Choroid plexus epithelial cell (primary cell): ENCODE measurements at regions not wholly inside any gene's neighbourhood (a gene's known extent, or its start where the extent isn't known, plus 50 kb on each side); places are given as distances from the start of the nearest gene placed in this dataset.

Experiments used
- DNase-seq: peaks from one replicate; pipeline ENCODE4 v3.0.0-alpha.2; 2010; ENCODE audit warnings: low read depth
- H3K4me3 ChIP-seq: 2 replicates; pipeline ENCODE4 v1.5.1; 2011; ENCODE audit warnings: low read depth, mild to moderate bottlenecking, control low read depth, low read length, moderate library complexity
- TF ChIP-seq, protein P1 (sequence below): conservative IDR thresholded peaks from 2 replicates; pipeline ENCODE4 v1.5.1; 2011; ENCODE audit warnings: low read depth, mild to moderate bottlenecking, control low read depth, inconsistent platforms, low read length, moderate library complexity

DNA sequence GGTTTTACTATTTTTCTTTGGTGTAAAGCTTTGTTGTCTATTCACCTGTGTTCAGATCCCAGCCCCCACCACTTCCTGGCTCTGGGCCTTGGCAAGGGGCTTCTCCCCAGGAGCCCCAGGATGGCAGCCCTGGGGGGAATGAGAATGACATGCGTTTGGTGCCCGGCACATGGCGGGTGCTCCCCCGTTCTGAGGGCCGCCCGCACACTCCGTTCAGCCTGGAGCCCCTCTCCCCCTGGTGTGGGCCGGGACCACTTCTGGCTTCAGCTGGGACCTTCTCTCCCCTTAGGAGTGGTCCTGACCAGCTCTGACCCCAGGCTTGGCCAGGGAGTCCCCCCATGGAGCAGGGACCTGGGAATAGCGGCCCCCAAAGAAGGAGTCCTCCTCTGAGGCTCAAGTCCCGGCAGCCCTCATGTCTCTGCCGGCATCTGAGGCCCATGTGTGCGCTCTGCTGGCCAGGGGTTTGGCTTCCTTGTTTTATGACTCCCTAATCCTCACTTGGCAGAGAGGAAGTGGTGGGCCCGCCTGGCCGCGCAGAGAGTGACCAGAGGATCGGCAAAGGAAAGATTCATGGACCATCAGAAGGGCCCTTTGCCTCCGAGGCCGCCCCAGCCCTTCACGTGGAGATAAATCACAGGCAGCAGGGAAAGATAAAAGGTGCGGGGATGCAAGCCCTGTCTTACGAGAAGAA, 57.0 kb upstream of the LMX1B start:
- no peak for DNase-seq
- no peak overlapping the region for H3K4me3 ChIP-seq
- TF ChIP-seq, protein P1, sequence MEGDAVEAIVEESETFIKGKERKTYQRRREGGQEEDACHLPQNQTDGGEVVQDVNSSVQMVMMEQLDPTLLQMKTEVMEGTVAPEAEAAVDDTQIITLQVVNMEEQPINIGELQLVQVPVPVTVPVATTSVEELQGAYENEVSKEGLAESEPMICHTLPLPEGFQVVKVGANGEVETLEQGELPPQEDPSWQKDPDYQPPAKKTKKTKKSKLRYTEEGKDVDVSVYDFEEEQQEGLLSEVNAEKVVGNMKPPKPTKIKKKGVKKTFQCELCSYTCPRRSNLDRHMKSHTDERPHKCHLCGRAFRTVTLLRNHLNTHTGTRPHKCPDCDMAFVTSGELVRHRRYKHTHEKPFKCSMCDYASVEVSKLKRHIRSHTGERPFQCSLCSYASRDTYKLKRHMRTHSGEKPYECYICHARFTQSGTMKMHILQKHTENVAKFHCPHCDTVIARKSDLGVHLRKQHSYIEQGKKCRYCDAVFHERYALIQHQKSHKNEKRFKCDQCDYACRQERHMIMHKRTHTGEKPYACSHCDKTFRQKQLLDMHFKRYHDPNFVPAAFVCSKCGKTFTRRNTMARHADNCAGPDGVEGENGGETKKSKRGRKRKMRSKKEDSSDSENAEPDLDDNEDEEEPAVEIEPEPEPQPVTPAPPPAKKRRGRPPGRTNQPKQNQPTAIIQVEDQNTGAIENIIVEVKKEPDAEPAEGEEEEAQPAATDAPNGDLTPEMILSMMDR, result no peak

GRCh38 chr9:126558051-126558665, 55.6 kb upstream of the LMX1B start:
- no peak overlapping the region for H3K4me3 ChIP-seq
- TF ChIP-seq, protein P1, result peak; percentile 98
- peak; percentile 51 for DNase-seq

DNA sequence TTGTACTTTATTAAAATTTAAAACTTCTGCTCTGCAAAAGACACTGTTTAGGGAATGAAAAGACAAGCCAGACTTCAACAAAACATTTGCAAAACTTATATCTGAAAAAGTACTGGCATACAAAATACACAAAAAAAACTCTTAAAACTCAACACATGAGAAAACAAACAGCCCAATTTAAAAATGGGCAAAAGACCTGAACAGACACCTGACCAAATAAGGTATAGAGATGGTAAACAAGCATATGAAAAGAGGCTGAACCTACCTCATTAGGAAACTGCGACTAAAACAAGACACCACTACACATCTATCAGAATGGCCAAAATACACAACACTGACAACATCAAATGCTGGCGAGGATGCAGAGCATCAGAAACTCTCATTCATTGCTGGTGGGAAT, 54.4 kb upstream of the LMX1B start:
- TF ChIP-seq, protein P1, result no peak
- no peak overlapping the region for H3K4me3 ChIP-seq
- DNase-seq, result no peak

- TF ChIP-seq, protein P1, result no peak
- no peak overlapping the region for H3K4me3 ChIP-seq
Observed at GRCh38 chr9:126561582-126561981, 52.1 kb upstream of the LMX1B start.

GRCh38 chr9:126563556-126563955, 50.2 kb upstream of the LMX1B start:
- DNase-seq, result no peak
- TF ChIP-seq, protein P1, result no peak

More at GRCh38 chr9:126561582-126561981, 52.1 kb upstream of the LMX1B start:
- DNase-seq, result no peak

More at GRCh38 chr9:126563556-126563955, 50.2 kb upstream of the LMX1B start:
- no peak overlapping the region for H3K4me3 ChIP-seq
